HG03342 (cell line): ENCODE measurements at regions not wholly inside any gene's neighbourhood (a gene's known extent, or its start where the extent isn't known, plus 50 kb on each side); places are given as distances from the start of the nearest gene placed in this dataset.

Source experiments
- ATAC-seq: cut with Tn5 transposase; IDR thresholded peaks from one replicate; pipeline ENCODE4 v1.9.1; 2021; ENCODE audit warnings: mild to moderate bottlenecking, moderate library complexity; ENCODE audit not compliant: unreplicated experiment

GRCh38 chr14:39851202-39851601 is 419.0 kb upstream of the FBXO33 start:
- no peak for ATAC-seq

GRCh38 chr14:39847852-39848251 is 415.6 kb upstream of the FBXO33 start:
- no peak for ATAC-seq

GRCh38 chr14:39847194-39847593 is 415.0 kb upstream of the FBXO33 start:
- ATAC-seq = no peak

DNA sequence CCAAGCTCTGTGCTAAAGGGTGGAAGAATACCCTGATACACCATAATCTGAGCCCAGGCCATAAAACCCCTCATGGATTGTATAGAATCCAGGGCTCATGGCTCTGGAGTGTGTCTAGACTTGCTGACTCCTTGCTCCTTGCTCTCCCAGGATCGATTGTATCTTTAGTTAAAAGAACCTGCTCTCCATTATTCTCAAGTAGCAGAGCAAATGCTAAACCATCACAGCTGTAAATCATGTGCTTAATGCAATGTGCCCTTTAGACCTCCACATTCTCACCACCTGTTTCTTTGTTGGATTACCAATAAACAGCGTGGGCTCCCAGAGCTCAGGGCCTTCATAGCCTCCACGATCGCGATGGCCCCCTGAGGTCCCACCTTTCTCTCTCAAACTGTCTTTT is 411.6 kb upstream of the FBXO33 start:
- no peak for ATAC-seq

DNA sequence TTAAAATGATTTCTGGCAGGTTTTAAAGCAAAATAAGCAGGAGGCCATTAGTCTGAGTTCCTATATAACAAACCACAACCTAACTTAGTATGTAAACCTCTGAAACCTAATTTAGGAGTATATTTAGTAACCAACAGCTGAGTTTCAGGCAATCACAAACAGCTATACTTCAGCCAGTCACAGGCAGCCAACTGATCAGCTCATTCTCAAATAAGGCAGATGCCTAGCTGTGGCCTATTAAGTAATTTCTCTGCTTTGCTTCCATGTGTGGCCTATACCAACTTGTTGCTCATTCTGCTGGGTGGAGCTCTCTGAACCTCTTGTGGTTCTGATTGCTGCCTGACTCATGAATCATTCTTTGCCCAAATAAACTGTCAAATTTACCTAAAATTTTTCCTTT is 408.9 kb upstream of the FBXO33 start:
- ATAC-seq = no peak

DNA sequence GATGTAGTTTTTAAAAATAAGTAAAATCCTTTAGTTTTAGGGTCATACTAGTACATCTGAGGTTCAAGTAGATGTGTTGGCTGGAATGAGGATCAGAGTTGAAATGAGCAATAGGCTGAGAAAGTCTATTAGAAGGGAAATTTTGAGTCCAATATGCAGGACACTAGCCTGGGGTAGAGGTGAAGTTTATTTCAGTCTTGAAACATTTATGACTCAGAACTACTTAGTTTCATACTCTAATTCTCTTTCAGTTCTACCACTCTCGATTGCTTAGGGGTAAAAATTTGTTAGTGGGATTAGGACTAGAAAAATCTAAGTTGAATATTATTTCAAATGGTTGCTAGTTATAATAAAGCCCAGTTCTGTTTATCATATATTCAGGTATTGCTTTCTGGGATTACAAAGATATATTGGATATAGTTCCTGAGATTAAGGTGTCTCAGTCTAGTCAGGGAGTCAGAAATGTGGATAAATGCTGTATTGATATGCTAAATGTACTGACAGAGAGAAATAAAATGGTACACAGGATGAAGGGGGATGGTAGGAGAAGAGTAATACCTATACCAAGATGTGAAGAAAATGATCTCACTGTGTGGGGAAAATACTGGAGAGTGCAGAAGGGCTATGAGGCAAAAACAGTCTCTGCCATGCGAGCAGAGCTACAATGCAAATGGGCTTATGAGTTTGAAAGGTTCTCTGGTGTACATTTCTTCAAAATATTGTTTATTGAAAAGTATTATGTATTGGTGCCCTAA is 395.8 kb upstream of the FBXO33 start:
- ATAC-seq = peak; percentile 97

- no peak for ATAC-seq
Observed at GRCh38 chr14:39812532-39813320, 380.5 kb upstream of the FBXO33 start.

- ATAC-seq = no peak
Observed at GRCh38 chr14:39807271-39807670, 375.0 kb upstream of the FBXO33 start.

GRCh38 chr14:39784461-39784860 is 352.2 kb upstream of the FBXO33 start:
- ATAC-seq = no peak

DNA sequence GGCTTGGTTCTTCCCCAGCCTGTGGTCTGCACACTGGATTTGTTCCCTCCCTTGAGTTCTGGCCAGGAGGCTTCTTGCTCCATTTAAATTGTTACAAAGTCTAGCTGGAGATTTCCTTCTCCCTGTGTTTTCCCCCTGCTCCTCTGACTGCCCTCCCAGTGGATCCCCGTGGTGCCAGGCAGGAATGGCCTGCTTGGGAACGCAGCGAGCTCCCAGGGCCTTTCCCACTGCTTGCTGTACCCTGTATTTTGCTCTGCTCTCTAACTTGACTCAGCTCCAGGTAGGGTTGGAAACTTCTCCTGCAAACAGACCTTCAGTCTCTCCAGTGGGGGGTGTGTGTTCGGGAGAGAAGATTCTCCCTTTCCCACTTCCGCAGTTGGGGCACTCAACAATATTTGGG is 349.2 kb upstream of the FBXO33 start:
- ATAC-seq = no peak

DNA sequence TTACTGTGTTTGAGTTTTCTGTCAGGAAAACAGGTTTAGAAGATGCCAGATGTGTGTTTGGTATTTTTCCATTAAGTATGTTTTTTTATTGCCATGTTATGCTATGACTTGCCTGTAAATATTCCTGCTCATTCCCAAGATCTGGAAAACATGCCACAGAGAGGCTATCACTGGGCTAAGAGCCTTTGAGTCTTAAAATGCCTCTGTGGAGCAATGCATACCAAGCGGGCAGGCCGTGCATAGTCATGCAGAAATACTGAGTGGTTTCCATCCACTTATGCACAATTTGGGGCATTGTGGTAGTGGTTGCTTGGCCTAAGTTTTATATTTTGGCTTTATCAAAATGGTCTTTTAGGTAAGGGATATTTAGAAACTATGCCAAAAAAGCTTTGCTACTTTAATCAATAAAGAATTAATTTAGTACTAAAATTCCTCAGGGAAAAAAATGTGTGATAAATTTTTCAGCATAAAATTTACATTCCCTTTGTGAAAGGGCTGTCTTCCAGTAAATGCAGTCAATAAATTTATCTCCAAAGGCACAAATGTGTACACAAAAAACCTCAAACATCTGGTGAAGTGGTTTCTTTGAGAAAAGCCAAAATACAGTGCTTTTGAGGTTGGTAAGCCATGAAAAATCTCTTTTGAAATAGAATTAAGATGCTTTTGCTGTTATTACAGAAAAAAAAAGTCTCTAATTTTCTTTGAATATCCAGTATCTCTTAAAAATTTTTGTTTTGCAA is 341.3 kb upstream of the FBXO33 start:
- ATAC-seq = no peak

- ATAC-seq = no peak
Observed at GRCh38 chr14:39772627-39773026, 340.4 kb upstream of the FBXO33 start.

- ATAC-seq = no peak
Observed at GRCh38 chr14:39768589-39768988, 336.4 kb upstream of the FBXO33 start.

DNA sequence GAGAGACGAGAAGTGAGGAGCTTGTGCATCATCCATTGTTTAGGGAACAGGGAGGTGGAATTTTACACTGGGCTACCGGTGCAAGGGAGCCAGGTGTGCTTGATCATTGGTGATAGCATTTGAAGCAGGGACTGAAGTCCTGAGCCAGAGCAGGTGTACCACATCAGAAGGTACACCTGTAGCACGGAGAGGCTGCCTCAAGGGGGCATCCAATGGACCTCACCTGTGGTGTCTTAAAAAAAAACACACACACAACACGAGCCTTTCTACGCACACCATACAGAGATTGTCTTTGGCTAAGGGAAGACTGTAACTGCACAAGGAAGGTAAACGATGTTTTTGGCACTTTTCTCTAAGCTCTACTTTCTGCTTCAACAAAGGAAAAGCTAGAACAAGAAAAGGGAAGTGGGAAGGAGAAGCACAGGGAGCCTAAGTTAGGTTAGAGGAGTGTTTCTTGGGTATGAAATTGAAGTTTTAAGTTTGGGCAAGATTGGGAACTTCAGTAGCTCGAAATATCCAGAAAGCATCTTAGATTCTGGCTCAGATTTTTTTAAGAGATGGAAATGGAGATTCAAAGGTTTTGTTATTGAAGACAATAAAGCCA is 334.3 kb upstream of the FBXO33 start:
- ATAC-seq = no peak

GRCh38 chr14:39765676-39766075 is 333.4 kb upstream of the FBXO33 start:
- no peak for ATAC-seq

DNA sequence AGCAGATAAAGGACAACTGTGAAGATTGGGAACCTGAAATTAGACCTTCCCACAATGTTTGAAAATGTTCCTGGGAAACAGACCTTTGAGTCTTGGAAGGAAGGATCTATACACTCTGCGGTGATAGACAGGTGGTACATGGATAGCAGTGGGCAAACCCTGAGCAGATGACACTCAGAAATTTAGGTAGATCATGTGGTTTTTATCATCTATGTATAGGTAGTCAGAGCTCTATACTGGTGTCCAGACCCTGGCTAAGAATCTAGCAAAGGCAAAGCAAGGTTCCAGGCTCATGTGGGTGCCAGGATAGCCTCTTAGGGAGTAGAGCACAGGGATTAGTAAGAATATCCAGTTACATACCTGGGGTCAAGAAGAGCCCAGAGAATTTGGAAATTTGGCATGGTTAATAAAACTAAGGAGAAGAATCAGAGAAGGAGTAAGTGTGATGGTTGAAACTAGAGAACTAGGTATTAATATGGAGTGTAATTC is 331.2 kb upstream of the FBXO33 start:
- peak; percentile 47 for ATAC-seq

- ATAC-seq = peak; percentile 74
Observed at GRCh38 chr14:39762576-39763401, 330.6 kb upstream of the FBXO33 start.

DNA sequence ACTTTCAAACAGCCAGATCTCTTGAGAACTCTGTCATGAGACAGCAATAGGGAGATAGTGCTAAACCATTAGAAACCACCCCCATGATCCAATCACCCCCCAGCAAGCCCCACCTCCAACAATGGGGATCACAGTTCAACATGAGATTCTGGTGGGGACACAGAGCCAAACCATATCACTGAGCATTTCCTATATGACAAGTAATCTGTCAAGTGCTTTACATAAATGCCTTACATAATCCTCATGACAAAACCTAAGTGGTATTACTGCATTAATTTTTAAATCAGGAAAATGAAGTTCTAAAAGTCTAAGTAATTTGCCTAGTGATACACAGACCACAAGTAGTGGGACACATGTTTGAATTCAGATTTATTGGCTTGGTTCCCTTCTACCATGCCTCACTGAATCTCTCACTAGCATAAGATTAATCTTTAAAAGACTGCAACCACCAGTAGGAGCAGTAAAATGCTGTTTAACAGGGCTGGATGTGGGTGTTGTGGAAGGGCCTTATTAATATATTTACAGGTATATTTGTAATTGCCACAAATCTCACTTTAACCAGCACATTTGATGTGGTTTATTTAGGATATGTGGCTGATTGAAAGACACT is 323.1 kb upstream of the FBXO33 start:
- peak; percentile 83 for ATAC-seq

DNA sequence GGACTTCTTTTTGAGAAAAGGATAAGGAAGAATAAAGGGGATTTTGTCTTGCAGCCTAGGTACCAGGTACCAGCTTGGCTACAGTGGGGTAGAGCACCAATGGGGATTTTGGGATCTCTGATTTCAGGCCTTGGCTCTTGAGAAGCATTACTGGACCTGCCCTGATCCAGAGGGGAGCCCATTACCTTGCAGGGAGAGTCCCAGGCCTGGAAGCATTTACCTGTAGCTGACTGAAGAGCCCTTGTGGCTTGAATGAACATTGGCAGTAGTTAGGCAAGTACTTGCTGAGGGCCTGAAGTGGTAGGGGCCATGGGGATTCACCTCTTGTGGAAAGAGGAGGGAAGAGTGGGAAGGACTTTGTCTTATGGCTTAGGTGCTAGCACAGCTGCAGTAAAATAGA is 308.2 kb upstream of the FBXO33 start:
- ATAC-seq = no peak

- no peak for ATAC-seq
Observed at GRCh38 chr14:39739796-39740195, 307.6 kb upstream of the FBXO33 start.
